HG03025 (cell line): ENCODE measurements at regions not wholly inside any gene's neighbourhood (a gene's known extent, or its start where the extent isn't known, plus 50 kb on each side); places are given as distances from the start of the nearest gene placed in this dataset.
"Not testable (repeated sequence)": the region's sequence is repeated elsewhere in the genome, so short reads cannot be mapped to it uniquely, and the experiment has no call there.

Experiments used
- ATAC-seq: cut with Tn5 transposase; IDR thresholded peaks from one replicate; pipeline ENCODE4 v1.9.1; 2021; ENCODE audit warnings: mild to moderate bottlenecking, moderate library complexity; ENCODE audit not compliant: unreplicated experiment, low FRiP score

GRCh38 chrX:85543866-85544265 lies 164.4 kb upstream of the POF1B start:
- ATAC-seq, result no peak

GRCh38 chrX:85529141-85529540 lies 149.7 kb upstream of the POF1B start:
- ATAC-seq, result not testable (repeated sequence)

DNA sequence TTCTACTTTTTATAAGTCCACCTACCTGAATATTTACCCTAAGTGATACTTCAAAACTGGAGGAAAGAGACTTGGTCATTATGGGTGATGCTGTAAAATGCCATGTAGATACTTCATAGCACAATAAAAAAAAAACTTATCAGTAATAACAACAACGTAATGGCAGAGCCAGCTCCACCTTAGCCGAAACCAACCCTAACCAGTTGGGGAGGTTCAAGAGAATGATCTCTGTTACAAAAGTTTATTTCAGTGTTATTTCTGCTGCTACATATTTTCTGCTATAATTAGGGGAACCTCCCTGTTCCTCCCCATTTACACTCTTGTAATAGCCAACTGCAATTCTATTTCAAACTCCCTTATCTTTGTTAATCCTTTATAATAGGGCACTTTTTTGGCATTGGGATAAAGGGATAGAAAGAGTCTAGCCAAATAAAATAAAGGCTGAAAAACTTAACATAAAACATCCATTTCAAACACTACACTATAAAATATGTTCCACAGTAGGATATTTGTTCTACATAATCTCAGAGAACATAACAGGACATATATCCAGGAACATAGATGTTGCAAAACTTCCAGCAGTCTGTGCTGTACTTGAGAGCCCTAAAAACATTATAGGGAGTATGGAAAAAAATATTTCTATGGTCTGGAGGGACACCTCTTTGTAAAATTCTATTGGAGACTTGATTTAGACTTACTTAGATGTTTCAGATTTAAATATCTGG lies 138.7 kb upstream of the POF1B start:
- no peak for ATAC-seq

GRCh38 chrX:85516131-85516530 lies 136.7 kb upstream of the POF1B start:
- no peak for ATAC-seq

GRCh38 chrX:85506871-85507270 lies 127.4 kb upstream of the POF1B start:
- no peak for ATAC-seq

- ATAC-seq, result no peak
These were observed 126.3 kb upstream of the POF1B start for GRCh38 chrX:85505801-85506200.

- ATAC-seq, result no peak
These were observed 124.9 kb upstream of the POF1B start for GRCh38 chrX:85504381-85504780.

DNA sequence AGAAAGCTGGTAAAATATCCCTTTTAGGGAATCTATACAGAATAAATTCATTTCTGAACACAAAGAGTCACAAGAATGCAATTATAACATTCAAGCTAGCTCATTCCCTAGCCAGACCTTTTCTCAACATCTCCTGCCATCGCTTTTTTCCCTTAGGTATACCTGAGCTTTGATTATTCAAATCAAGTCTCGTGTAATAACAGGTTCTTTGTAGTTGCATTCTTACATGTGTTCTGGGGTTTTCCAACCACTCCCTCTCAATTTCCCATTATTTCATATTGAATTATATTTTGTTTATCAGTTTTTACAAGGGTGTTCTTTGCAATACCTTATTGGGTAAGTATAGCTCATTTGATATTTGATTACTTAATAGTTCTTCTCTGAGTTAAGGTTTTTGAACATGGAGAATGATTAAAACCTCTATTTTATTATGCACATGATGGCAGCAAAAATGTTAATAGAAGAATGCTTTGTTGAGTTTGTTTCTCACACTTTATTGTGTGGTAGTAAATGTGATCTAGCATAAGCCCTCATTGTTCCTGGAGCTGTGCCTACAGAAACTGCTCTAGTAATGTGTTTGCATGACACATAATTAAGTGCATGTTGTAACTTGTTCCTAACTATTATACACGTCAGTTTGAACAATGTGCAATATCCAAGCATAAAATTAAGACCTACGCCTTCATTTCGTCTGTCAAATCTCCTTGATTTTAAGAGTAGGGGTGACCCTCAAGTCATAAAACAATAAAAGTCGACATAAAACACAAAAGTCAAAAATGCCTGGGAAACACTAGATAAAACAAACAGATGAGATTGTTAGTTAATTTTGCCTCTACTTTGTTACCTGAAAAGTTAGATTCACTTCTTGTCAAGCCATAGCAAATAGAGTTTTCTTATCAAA lies 124.0 kb upstream of the POF1B start:
- ATAC-seq, result no peak

DNA sequence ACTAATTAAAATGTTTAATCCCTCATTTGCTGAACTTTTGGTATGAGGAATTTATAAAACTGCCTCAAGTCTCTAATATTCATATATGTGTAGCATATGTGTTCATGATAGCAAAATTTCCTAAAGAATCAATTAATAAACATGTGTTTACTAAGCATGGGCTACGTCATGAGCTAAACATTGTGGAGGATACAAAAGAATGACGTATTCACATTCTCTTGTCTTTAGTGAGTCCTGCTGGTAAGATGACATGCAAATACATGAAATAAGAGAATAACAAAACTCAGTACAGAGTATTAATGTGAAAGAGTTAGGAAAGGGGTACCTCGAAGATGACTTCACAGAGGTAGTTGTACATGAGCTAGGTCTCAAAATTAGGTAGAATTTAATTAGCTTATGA lies 121.9 kb upstream of the POF1B start:
- no peak for ATAC-seq

DNA sequence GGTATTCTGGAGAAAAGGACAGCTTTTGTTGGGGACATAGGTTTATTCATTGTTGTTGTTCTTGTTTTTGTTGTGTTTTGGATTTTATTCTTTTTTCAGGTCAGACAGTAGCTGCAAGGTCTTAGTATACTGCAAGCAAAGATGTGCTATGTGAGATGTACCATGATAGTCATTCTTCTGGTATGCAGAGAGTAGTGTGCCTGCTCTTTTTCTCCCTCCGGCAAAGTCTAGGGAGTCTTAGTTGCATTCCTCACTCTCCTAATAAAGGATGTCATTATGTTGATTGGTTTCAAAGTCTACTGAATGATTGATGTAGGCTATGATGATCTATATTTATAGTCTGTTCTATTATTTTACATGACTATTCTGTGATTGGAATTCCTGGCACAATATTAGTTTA lies 119.9 kb upstream of the POF1B start:
- ATAC-seq, result no peak

- ATAC-seq, result no peak
These were observed 114.4 kb upstream of the POF1B start for GRCh38 chrX:85493821-85494220.

DNA sequence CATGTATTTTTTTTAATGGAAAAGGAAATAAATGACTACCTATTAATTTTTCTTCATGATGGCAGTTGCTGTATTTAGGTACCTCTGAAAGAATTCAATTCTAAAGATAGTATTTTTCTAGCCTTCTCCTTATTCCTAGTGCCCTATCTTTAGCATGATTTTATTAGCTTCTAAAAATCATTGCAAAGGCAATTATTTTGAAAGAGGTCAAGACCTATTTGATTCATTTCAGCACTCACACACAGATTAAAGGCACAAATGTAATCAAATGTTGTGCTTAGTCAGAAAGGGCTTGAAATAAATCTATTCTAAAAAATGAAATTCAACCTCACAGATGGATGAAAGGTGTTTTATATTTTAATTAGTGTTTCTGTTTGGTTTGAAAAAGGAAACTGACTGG lies 74.8 kb upstream of the POF1B start:
- no peak for ATAC-seq

DNA sequence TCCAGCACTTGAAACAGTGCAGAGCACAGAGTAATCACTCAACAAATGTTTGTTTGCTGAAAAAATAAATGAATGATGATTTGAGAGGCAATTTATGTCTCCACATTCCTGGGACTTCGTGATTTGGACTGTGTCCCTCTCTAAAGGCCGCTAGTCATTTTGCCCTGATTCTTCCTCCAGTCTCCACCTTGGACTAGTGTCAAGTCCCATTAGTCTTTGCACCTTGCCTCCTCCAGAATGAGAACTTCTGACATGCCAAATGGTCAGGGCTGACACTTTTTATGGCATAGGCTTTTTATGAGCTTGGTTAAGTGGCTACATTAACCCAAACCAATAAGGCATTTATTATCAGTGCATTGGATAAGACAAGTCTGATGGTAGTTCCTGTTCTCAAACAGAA lies 65.1 kb upstream of the POF1B start:
- ATAC-seq, result no peak
